H9 (cell line): ENCODE measurements at regions not wholly inside any gene's neighbourhood (a gene's known extent, or its start where the extent isn't known, plus 50 kb on each side); places are given as distances from the start of the nearest gene placed in this dataset.

Experiments used
- DNase-seq: peaks from one replicate; pipeline ENCODE4 v3.0.0-alpha.2; 2017
- H2AFZ ChIP-seq: one replicate; pipeline ENCODE4 v1.6.1; 2013; ENCODE audit warnings: mild to moderate bottlenecking, low read length, control low read depth, moderate library complexity
- H2AK5ac ChIP-seq: 2 replicates; pipeline ENCODE4 v1.6.1; 2013; ENCODE audit warnings: low read length, control low read depth, mixed read lengths; ENCODE audit not compliant: insufficient read length
- H2BK120ac ChIP-seq: one replicate; pipeline ENCODE4 v1.6.1; 2013; ENCODE audit warnings: low read depth, mild to moderate bottlenecking, low read length, control low read depth, inconsistent platforms; ENCODE audit not compliant: poor library complexity, severe bottlenecking
- H2BK12ac ChIP-seq: 2 replicates; pipeline ENCODE4 v1.6.1; 2013; ENCODE audit warnings: low read length, control low read depth, mixed read lengths, low read depth; ENCODE audit not compliant: insufficient read length
- H2BK15ac ChIP-seq: 2 replicates; pipeline ENCODE4 v1.6.1; 2013; ENCODE audit warnings: low read depth, low read length, control low read depth
- H2BK20ac ChIP-seq: one replicate; pipeline ENCODE4 v1.6.1; 2013; ENCODE audit warnings: low read depth, mild to moderate bottlenecking, low read length, control low read depth, inconsistent platforms; ENCODE audit not compliant: poor library complexity, severe bottlenecking
- H2BK5ac ChIP-seq: 2 replicates; pipeline ENCODE4 v1.6.1; 2013; ENCODE audit warnings: low read length, control low read depth, mixed read lengths; ENCODE audit not compliant: insufficient read length
- H3K14ac ChIP-seq: 2 replicates; pipeline ENCODE4 v1.6.1; 2013; ENCODE audit warnings: low read length, control low read depth; ENCODE audit not compliant: insufficient read depth
- H3K18ac ChIP-seq: 2 replicates; pipeline ENCODE4 v1.6.1; 2013; ENCODE audit warnings: low read depth, mild to moderate bottlenecking, mixed read lengths, low read length, control low read depth; ENCODE audit not compliant: insufficient read length
- H3K23ac ChIP-seq: 2 replicates; pipeline ENCODE4 v1.6.1; 2013; ENCODE audit warnings: low read length, control low read depth, mixed read lengths, low read depth; ENCODE audit not compliant: insufficient read length
- H3K23me2 ChIP-seq: 2 replicates; pipeline ENCODE4 v1.6.1; 2013; ENCODE audit warnings: low read depth, mild to moderate bottlenecking, mixed read lengths, low read length, control low read depth; ENCODE audit not compliant: insufficient read length, poor library complexity, severe bottlenecking
- H3K27ac ChIP-seq: 2 replicates; pipeline ENCODE4 v1.5.1; 2013; ENCODE audit warnings: low read length, control low read depth, mixed read lengths, low read depth; ENCODE audit not compliant: insufficient read length
- H3K27me3 ChIP-seq: 2 replicates; pipeline ENCODE4 v1.6.1; 2013; ENCODE audit warnings: low read length, control low read depth, inconsistent platforms; ENCODE audit not compliant: insufficient read depth
- H3K4ac ChIP-seq: 2 replicates; pipeline ENCODE4 v1.6.1; 2013; ENCODE audit warnings: low read depth, mild to moderate bottlenecking, control low read depth, inconsistent platforms, low read length, moderate library complexity
- H3K4me1 ChIP-seq: 2 replicates; pipeline ENCODE4 v1.6.1; 2013; ENCODE audit warnings: low read length, control low read depth, inconsistent platforms; ENCODE audit not compliant: insufficient read depth
- H3K4me2 ChIP-seq: 2 replicates; pipeline ENCODE4 v1.6.1; 2013; ENCODE audit warnings: low read length, control low read depth, mixed read lengths; ENCODE audit not compliant: insufficient read length, insufficient read depth
- H3K56ac ChIP-seq: 2 replicates; pipeline ENCODE4 v1.6.1; 2013; ENCODE audit warnings: low read depth, mild to moderate bottlenecking, mixed read lengths, low read length, control low read depth; ENCODE audit not compliant: insufficient read length
- H3K79me1 ChIP-seq: 2 replicates; pipeline ENCODE4 v1.6.1; 2013; ENCODE audit warnings: low read depth, mild to moderate bottlenecking, moderate library complexity, low read length, control low read depth, inconsistent platforms; ENCODE audit not compliant: insufficient read depth, poor library complexity, severe bottlenecking
- H3K79me2 ChIP-seq: 2 replicates; pipeline ENCODE4 v1.6.1; 2013; ENCODE audit warnings: low read length, control low read depth, inconsistent platforms; ENCODE audit not compliant: insufficient read depth
- H3K9ac ChIP-seq: 2 replicates; pipeline ENCODE4 v1.6.1; 2013; ENCODE audit warnings: low read length, control low read depth, mixed read lengths; ENCODE audit not compliant: insufficient read length; ENCODE audit errors: extremely low read depth
- H3K9me3 ChIP-seq: one replicate; pipeline ENCODE4 v1.6.1; 2013; ENCODE audit warnings: low read depth, low read length, inconsistent platforms; ENCODE audit not compliant: control insufficient read depth
- H3T11ph ChIP-seq: one replicate; pipeline ENCODE4 v1.6.1; 2013; ENCODE audit warnings: mild to moderate bottlenecking, low read length, control low read depth, inconsistent platforms
- H4K20me1 ChIP-seq: one replicate; pipeline ENCODE4 v1.6.1; 2013; ENCODE audit not compliant: control insufficient read depth, insufficient read length, insufficient read depth
- H4K5ac ChIP-seq: 2 replicates; pipeline ENCODE4 v1.6.1; 2013; ENCODE audit warnings: low read depth, mild to moderate bottlenecking, mixed read lengths, low read length, control low read depth; ENCODE audit not compliant: insufficient read length
- H4K8ac ChIP-seq: replicated peaks from 2 replicates; pipeline ENCODE4 v1.6.1; 2013; ENCODE audit warnings: low read length, control low read depth, mixed read lengths, low read depth; ENCODE audit not compliant: insufficient read length
- H4K91ac ChIP-seq: 2 replicates; pipeline ENCODE4 v1.6.1; 2013; ENCODE audit warnings: low read depth, mild to moderate bottlenecking, moderate library complexity, mixed read lengths, low read length, control low read depth; ENCODE audit not compliant: insufficient read length
- H3K27ac Mint-ChIP-seq, 3 experiments: 2 replicates in 2 of 3; 3 replicates in 1 of 3; pipeline ENCODE4 v1.8.0; 2020 to 2021; ENCODE audit warnings: mixed read lengths in 3 of 3, mild to moderate bottlenecking in 1 of 3, moderate library complexity in 1 of 3
- H3K27me3 Mint-ChIP-seq: 2 replicates; pipeline ENCODE4 v1.8.0; 2021; ENCODE audit warnings: low read depth, mild to moderate bottlenecking, moderate library complexity, mixed read lengths
- H3K36me3 Mint-ChIP-seq, 3 experiments: 2 replicates in 2 of 3; 3 replicates in 1 of 3; pipeline ENCODE4 v1.8.0; 2020 to 2021; ENCODE audit warnings: low read depth in 3 of 3, mixed read lengths in 3 of 3; ENCODE audit not compliant: insufficient read depth in 1 of 3
- H3K4me1 Mint-ChIP-seq, 2 experiments: 2 replicates each; pipeline ENCODE4 v1.8.0; 2020; ENCODE audit warnings: mixed read lengths in 2 of 2
- H3K4me3 Mint-ChIP-seq, 2 experiments: 2 replicates in 1 of 2; 3 replicates in 1 of 2; pipeline ENCODE4 v1.8.0; 2020 to 2021; ENCODE audit warnings: mild to moderate bottlenecking in 2 of 2, mixed read lengths in 2 of 2, moderate library complexity in 1 of 2
- H3K9me3 Mint-ChIP-seq, 2 experiments: 2 replicates in 1 of 2; 3 replicates in 1 of 2; pipeline ENCODE4 v1.8.0; 2020; ENCODE audit warnings: mild to moderate bottlenecking in 2 of 2, mixed read lengths in 2 of 2, moderate library complexity in 1 of 2
- WGBS: extraction: QIAGEN DNeasy Blood & Tissue Kit; methylation state at CpG from one replicate; pipeline ENCODE4 v1.1.7; 2013; ENCODE audit warnings: missing lambda C conversion rate, low lambda C conversion rate, mixed read lengths; ENCODE audit not compliant: insufficient read length; ENCODE audit errors: extremely low coverage; 5-methylcytosine and 5-hydroxymethylcytosine counted together
- TF ChIP-seq, protein P1 (sequence below): fragments of 200-600 bp; sonication (generic); conservative IDR thresholded peaks from 3 replicates; pipeline ENCODE4 v1.8.0; 2021; ENCODE audit warnings: antibody characterized with exemption, mild to moderate bottlenecking

DNA sequence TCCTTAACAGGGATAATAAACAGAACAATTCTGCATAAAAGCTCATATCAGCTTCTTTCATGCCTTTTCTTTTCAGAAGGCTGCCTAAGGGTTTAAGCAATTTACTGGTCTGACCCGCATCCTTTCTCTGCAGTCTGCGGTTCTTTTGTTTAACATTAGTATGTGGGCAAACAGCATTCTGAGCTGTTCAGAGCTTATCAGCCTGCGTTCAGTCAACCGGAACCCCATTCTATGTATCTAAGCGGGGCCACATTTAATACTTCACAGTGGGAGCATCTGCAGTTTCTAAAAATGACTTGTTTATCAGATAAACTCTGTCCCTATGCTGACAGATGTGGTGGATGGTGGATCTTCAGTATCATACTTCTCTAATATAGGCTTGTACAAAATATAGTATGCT, 758.9 kb upstream of the MMS22L start:
- H3K4me1 ChIP-seq = peaks cover 31% of the 10 kb centered on the region
- H3K4me2 ChIP-seq = no peak overlapping the region
- no peak overlapping the region for H3K56ac ChIP-seq
- H2BK20ac ChIP-seq = no peak overlapping the region
- no peak overlapping the region for H3K14ac ChIP-seq
- H3K9me3 ChIP-seq = no peaks in the 10 kb centered on the region
- no peak overlapping the region for H3K4ac ChIP-seq
- H3K27ac ChIP-seq = peak overlapping the region; percentile 85
- no peak overlapping the region for H2BK120ac ChIP-seq
- Mint-ChIP-seq H3K27me3 (no peaks in the 10 kb centered on the region), H3K4me3 (peak overlapping the region; percentile 14 to 36; a peak in 3 of 5 replicates), H3K36me3 (no peaks in the 10 kb centered on the region), H3K9me3 (no peaks in the 10 kb centered on the region), H3K27ac (peak overlapping the region in 2 of 3 experiments; percentile 12 to 93; a peak in 5 of 7 replicates), H3K4me1 (peaks cover 82 to 83% of the 10 kb centered on the region in 2 experiments)
- H3K27me3 ChIP-seq = no peaks in the 10 kb centered on the region
- H2BK15ac ChIP-seq = no peak overlapping the region
- H4K8ac ChIP-seq = no peak overlapping the region
- WGBS = no CpG with 5 or more reads among the region's 5 CpGs
- H3K18ac ChIP-seq = no peak overlapping the region
- no peaks in the 10 kb centered on the region for H3K79me1 ChIP-seq
- H2BK5ac ChIP-seq = no peak overlapping the region
- H4K5ac ChIP-seq = no peak overlapping the region
- H3K23me2 ChIP-seq = no peaks in the 10 kb centered on the region
- H3K79me2 ChIP-seq = no peaks in the 10 kb centered on the region
- no peak overlapping the region for H3K23ac ChIP-seq
- DNase-seq = no peak
- no peak overlapping the region for H2BK12ac ChIP-seq
- no peak overlapping the region for H2AFZ ChIP-seq
- H3T11ph ChIP-seq = no peak overlapping the region
- H2AK5ac ChIP-seq = no peak overlapping the region
- H3K9ac ChIP-seq = no peak overlapping the region
- no peaks in the 10 kb centered on the region for H4K20me1 ChIP-seq
- TF ChIP-seq, protein P1, sequence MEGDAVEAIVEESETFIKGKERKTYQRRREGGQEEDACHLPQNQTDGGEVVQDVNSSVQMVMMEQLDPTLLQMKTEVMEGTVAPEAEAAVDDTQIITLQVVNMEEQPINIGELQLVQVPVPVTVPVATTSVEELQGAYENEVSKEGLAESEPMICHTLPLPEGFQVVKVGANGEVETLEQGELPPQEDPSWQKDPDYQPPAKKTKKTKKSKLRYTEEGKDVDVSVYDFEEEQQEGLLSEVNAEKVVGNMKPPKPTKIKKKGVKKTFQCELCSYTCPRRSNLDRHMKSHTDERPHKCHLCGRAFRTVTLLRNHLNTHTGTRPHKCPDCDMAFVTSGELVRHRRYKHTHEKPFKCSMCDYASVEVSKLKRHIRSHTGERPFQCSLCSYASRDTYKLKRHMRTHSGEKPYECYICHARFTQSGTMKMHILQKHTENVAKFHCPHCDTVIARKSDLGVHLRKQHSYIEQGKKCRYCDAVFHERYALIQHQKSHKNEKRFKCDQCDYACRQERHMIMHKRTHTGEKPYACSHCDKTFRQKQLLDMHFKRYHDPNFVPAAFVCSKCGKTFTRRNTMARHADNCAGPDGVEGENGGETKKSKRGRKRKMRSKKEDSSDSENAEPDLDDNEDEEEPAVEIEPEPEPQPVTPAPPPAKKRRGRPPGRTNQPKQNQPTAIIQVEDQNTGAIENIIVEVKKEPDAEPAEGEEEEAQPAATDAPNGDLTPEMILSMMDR = no peak
- no peak overlapping the region for H4K91ac ChIP-seq
